ENCODE measurements at regions not wholly inside any gene's neighbourhood (a gene's known extent, or its start where the extent isn't known, plus 50 kb on each side); places are given as distances from the start of the nearest gene placed in this dataset.
A peak's percentile ranks its signal among the peaks of the same experiment; 100 is the strongest.

DNA sequence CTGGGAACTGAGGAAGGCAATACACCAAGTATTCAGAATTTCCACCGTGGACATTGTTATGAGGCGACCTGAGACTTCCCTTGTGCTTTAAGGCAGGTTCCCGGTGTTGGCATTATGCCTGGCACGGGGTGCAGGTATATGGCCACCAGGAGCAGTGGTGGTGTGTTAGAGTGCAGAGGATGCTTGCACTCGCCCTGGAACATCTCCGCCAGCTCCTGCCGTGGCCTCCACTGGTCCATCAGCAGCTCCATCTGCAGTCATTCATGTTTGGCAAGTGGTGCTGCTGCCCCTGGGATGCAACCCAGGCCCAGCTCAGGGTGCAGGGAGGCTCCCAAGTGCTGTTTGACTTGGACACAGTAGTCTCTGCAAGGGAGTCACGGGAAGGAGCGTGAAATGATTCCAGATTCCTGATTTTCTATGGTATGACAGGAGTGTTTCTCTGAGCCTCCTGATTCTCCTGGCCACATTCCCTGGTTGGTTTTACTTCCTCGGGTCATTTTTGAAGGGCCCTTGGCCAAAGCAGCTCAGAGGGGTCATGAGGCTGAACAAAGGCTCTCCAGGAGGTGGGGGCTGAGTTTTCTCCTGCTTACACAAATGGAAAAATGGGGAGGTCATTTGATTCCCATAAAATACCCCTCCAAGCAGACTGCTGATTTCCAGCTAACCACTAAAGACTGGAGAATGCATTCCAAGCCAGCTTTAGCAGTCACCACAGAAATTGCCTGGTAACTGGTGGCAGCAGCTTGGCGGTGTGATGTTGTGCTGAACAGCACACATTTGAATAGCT, 60.4 kb upstream of the PSEN2 start:
- no peak for DNase-seq (ENCODE audit: extremely low spot score, unreplicated experiment)
- TF ChIP-seq, protein P1, sequence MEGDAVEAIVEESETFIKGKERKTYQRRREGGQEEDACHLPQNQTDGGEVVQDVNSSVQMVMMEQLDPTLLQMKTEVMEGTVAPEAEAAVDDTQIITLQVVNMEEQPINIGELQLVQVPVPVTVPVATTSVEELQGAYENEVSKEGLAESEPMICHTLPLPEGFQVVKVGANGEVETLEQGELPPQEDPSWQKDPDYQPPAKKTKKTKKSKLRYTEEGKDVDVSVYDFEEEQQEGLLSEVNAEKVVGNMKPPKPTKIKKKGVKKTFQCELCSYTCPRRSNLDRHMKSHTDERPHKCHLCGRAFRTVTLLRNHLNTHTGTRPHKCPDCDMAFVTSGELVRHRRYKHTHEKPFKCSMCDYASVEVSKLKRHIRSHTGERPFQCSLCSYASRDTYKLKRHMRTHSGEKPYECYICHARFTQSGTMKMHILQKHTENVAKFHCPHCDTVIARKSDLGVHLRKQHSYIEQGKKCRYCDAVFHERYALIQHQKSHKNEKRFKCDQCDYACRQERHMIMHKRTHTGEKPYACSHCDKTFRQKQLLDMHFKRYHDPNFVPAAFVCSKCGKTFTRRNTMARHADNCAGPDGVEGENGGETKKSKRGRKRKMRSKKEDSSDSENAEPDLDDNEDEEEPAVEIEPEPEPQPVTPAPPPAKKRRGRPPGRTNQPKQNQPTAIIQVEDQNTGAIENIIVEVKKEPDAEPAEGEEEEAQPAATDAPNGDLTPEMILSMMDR (IDR thresholded peaks at IDR 0.05) = no peak
- no peaks in the 10 kb centered on the region for H3K36me3 Mint-ChIP-seq (ENCODE audit: unreplicated experiment)
- no peaks in the 10 kb centered on the region for H3K27me3 Mint-ChIP-seq (ENCODE audit: unreplicated experiment)
- no peaks in the 10 kb centered on the region for H3K9me3 Mint-ChIP-seq (ENCODE audit: unreplicated experiment)
- H3K4me3 Mint-ChIP-seq (ENCODE audit: unreplicated experiment) = no peak overlapping the region
- H3K4me1 Mint-ChIP-seq (ENCODE audit: unreplicated experiment) = peaks cover 34% of the 10 kb centered on the region
- peak overlapping the region; percentile 75 for H3K27ac Mint-ChIP-seq (ENCODE audit: unreplicated experiment)

DNA sequence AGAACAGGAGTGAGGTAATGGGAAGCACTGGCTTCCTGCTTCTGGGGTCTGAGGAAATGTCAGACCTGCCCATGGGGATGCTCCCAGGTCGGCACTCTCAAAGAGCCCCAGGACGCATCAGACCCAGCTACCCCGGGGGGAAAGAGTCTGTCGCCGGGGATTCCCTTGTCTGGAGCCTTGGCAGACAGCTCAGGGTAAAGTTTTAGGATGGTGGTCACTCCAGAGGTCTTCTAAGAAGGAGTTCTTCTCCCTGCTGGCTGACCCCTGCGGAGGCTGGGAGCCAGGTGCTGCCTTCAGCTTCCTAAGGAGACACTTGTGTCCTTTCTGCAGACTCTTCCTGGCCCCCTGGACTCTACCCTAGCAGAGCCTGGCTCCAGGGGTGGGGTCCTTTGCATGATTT, 61.9 kb upstream of the PSEN2 start:
- Mint-ChIP-seq H3K9me3 (ENCODE audit: unreplicated experiment) (no peaks in the 10 kb centered on the region), H3K27me3 (ENCODE audit: unreplicated experiment) (no peaks in the 10 kb centered on the region), H3K27ac (ENCODE audit: unreplicated experiment) (no peak overlapping the region), H3K36me3 (ENCODE audit: unreplicated experiment) (no peaks in the 10 kb centered on the region), H3K4me1 (ENCODE audit: unreplicated experiment) (peaks cover 20% of the 10 kb centered on the region), H3K4me3 (ENCODE audit: unreplicated experiment) (no peak overlapping the region)
- TF ChIP-seq, protein P1 (IDR thresholded peaks at IDR 0.05) = no peak
- DNase-seq (ENCODE audit: extremely low spot score, unreplicated experiment) = no peak

DNA sequence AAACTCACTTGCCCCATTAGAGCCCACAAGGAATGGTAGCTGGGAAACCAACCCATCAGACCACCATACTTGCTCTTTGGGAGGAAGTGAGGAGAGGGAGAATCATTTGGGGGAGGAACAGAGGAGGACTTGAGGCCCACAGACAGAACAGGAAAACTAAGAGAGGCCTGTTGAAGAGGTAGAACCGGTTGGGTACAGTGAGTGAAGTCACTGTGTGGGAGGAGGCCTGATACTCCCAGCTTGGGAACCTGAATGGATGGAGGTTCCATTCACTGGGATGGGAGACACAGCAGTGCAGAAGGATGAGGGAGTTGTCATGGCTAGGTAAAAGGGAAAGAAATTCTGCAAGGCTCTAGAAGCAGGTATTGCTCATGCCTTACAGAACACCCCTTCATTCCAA, 63.4 kb upstream of the PSEN2 start:
- H3K27ac Mint-ChIP-seq (ENCODE audit: unreplicated experiment) = no peak overlapping the region
- no peaks in the 10 kb centered on the region for H3K9me3 Mint-ChIP-seq (ENCODE audit: unreplicated experiment)
- TF ChIP-seq, protein P1 (IDR thresholded peaks at IDR 0.05) = no peak
- H3K4me1 Mint-ChIP-seq (ENCODE audit: unreplicated experiment) = peaks cover 20% of the 10 kb centered on the region
- DNase-seq (ENCODE audit: extremely low spot score, unreplicated experiment) = no peak
- H3K27me3 Mint-ChIP-seq (ENCODE audit: unreplicated experiment) = no peaks in the 10 kb centered on the region
- no peaks in the 10 kb centered on the region for H3K36me3 Mint-ChIP-seq (ENCODE audit: unreplicated experiment)
- no peak overlapping the region for H3K4me3 Mint-ChIP-seq (ENCODE audit: unreplicated experiment)

DNA sequence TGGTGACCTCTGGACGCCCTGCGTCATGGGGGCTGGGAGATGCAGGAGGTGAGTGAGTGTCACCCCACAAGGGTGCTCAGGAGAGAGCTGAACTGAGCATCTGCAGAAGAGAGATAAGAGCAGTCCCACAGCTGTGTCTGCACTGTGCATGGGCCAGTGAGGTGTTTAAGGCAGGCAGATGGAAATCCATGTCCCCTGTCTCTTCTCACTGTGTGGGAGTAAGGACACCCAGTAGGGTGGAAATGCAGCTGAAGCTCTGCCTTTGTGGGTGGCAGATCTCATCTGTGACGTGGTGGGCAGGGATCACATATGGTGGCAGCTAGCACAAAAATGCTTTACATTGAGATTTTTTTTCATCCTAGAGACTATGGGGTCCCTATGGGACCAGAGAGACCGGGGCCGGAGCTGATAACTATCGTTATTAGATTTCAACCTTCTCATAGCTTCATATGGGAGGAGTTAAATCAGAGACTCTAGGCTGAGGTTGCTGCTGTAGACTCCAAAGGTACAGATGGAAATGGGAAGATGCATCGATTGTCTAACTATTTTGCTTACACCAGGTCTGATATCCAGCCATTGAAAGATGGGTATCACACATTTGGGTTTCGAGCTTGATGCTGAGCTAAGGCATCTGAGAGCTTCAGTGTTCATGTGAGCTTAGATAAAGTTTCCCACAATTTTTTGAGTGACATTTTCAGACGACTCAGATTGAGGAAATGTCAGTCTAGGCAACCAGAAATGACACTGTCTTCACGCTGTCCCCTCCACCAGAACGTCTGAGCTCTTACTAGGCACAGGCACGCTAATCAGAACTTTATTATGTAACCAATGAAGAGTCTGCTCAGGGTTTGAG, 65.3 kb upstream of the PSEN2 start:
- H3K9me3 Mint-ChIP-seq (ENCODE audit: unreplicated experiment) = no peaks in the 10 kb centered on the region
- H3K4me1 Mint-ChIP-seq (ENCODE audit: unreplicated experiment) = peaks cover 10% of the 10 kb centered on the region
- H3K36me3 Mint-ChIP-seq (ENCODE audit: unreplicated experiment) = no peaks in the 10 kb centered on the region
- TF ChIP-seq, protein P1 (IDR thresholded peaks at IDR 0.05) = no peak
- no peaks in the 10 kb centered on the region for H3K27me3 Mint-ChIP-seq (ENCODE audit: unreplicated experiment)
- H3K27ac Mint-ChIP-seq (ENCODE audit: unreplicated experiment) = no peak overlapping the region
- H3K4me3 Mint-ChIP-seq (ENCODE audit: unreplicated experiment) = no peak overlapping the region
- no peak for DNase-seq (ENCODE audit: extremely low spot score, unreplicated experiment)

DNA sequence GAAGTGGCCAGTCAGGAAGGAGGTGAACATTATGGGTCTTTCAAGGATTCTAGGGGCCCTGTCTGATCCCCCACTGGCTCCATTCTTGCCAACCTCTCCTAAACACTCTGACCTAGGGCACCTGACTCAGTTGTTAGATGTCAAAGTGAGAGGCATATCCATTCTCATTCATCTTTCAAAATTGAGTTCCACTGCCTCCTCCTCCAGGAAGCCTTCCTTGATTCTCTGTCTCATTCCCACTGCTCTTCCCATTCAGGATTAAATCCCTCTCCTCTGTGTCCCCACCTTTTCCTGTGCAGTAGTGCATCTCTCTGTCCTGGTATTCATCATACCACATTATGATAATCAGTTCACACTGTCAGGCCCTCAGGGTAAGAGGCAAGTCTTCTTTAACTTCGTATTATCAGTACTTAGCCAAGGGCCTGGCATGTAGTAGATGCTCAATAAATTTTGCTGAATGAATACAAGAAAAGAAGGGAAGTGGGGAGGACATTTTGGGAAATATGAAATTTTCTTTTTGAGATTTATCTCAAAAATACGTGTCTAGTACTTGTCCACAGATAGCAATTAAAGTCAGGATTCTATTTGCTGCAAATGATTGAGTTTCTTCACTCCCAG, 61.8 kb upstream of the ITPKB start:
- Mint-ChIP-seq H3K27me3 (ENCODE audit: unreplicated experiment) (peaks cover 2% of the 10 kb centered on the region), H3K27ac (ENCODE audit: unreplicated experiment) (no peak overlapping the region), H3K9me3 (ENCODE audit: unreplicated experiment) (no peaks in the 10 kb centered on the region), H3K4me3 (ENCODE audit: unreplicated experiment) (no peak overlapping the region), H3K36me3 (ENCODE audit: unreplicated experiment) (no peaks in the 10 kb centered on the region), H3K4me1 (ENCODE audit: unreplicated experiment) (no peaks in the 10 kb centered on the region)
- no peak for DNase-seq (ENCODE audit: extremely low spot score, unreplicated experiment)
- TF ChIP-seq, protein P1 (IDR thresholded peaks at IDR 0.05) = no peak

Measured in osteocyte (in vitro differentiated cells).